GM18519 (cell line): ENCODE measurements at regions not wholly inside any gene's neighbourhood (a gene's known extent, or its start where the extent isn't known, plus 50 kb on each side); places are given as distances from the start of the nearest gene placed in this dataset.
A peak's percentile ranks its signal among the peaks of the same experiment; 100 is the strongest.

ENCODE experiments used
- ATAC-seq: cut with Tn5 transposase; IDR thresholded peaks from one replicate; pipeline ENCODE4 v1.9.1; 2021; ENCODE audit warnings: mild to moderate bottlenecking, moderate library complexity; ENCODE audit not compliant: unreplicated experiment, low FRiP score

DNA sequence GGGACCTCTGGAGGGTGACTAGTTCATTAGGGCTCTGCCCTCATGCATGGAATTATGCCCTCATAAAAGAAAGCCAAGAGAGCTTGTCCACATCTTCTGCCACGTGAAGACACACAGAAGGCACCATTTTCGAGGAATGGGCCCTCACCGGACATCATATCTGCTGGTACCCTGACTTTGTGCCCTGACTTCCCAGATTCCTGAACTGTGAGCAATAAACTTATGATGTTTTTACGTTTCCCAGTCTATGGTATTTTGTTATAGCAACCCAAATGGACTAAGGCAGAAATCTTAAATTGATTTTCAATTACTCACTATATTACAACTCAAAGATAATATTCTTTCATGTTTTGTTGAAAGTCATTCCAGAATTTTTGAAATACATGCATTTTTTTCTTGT lies 163.8 kb upstream of the PAPPA start:
- ATAC-seq = no peak

DNA sequence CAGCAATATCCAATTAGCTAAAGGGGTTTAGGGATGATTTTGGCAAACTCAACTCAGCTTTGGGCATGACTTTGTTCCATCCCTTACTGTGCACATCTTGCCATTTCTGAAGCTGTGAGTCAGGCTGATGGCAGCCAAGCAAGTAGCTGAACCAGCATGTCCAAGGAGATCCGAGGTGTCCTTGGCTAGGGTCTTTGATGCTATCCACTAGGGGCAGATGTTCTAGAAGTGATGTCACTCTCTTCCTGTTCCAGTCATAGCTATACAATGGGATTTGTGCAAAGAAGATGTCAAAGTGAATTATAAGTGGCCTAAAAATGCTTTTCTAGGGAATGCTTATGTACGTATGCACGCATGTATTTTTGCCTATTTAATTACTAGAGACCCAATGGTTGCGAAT lies 160.8 kb upstream of the PAPPA start:
- ATAC-seq = no peak

DNA sequence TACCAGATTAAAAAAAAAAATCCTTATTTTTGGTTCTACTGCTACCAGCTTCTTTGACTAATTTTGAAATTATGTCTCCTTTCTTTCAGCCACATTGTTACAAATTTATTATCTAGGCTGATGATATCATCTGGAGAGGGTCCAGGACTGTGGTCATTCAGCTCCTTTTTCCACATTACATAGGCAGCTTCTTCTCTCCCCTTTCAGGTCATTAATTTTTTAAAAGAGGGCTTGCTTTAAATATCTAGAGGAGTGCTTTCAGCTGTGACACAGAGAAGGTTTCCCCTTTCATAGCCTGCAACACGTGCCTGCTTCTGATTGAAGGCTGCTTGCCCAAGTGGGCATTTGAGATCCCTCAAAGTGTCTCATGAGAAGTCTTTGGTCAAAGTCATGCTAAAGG lies 155.7 kb upstream of the PAPPA start:
- no peak for ATAC-seq

DNA sequence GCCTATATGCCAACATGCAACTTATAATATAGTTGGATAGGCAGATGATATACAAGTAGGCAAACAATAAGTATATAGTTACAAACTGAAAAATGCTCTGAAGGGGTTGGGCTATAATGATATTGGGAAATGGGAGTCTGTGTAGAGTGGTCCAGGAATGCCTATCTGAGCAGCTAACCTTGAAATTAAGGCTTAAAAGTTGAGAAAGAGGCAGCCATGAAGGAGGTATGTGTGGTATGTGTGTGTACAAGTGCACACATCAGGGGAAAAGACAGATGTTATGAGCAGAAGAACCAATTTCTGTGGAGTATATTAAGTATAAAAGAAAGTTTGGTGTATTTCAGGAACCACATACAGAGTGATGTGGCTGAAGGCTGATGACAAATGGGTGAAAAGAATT lies 154.9 kb upstream of the PAPPA start:
- ATAC-seq = no peak

DNA sequence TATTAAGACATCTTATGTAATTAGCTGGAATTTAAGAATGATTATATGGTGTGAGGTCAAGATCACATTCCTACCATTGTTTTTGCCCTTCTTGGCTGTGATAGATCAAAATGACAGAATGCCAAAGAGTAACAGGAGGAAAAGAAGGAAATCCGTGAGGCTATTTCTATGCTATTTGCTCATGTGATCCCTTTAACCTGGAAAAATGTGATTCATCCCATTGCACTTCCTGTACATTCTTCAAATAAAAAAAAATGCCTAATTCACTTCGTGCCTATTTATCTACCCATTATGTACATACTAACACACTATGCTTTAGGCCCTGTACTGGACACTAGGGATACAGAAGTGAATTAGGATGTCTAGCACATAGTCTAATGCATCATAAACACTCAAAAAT lies 154.1 kb upstream of the PAPPA start:
- no peak for ATAC-seq

DNA sequence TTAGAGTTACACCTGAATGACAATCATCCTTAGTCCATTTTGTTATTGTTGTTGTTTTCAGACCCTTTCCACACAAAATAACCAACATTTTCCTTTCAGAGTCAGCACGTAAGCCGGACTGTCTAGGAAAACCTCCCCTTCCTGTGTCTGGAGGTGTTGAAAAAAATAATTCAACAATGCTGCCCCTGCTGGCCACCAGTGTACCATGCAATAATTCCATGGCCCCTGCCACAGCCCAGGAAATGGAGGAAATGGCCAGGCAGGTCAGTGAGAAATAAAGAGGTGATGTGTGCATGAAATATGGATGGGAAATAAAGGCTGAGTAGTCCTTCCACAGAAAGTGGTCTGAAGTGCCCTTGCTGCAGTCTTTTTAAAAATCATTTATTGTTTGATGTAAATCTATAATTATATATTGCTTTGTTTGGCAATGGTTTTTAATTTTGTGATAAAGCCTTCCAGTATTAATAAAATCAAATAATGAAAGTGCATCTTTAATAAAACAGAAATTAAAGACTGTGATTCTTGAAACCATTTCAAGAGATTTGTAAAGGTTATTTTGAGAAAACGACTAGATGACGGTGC lies 152.8 kb upstream of the PAPPA start:
- peak; percentile 62 for ATAC-seq

DNA sequence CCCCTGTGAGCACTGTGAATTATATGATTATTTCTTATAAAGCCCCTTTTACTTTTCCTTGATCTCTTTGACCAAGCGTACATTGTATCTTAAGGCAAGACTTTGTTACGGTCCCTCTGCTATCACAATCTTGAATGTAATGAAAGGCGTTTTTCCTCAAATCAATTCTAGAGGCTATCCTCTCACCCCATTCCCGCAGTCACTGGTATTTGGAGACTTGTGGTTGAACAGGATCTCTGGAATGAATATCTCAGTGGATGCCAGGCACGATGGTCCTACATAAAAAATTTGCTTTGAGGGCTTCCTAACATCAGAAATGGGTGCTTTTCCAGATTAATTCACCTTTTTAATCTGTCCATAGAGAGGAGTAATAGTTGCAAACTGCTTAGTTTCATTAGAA lies 151.4 kb upstream of the PAPPA start:
- ATAC-seq = no peak

DNA sequence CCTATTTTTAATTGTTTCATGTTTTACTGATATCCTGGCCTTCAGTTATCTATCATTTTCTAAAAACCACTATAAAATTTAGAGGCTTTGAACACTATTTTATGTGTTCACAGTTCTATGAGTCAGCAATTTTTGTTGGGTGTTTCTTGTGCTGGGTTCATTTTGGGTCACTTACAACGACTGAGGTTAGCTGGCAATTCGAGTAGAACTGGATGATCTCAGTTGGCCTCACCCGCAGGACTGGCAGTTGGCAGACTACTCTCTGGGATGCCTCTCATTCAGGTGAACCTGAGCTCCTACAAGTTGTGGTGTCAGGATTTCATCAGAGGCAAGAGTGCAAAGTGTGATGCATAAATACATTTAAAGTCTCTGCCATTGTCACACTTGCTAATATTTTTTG lies 151.0 kb upstream of the PAPPA start:
- no peak for ATAC-seq

DNA sequence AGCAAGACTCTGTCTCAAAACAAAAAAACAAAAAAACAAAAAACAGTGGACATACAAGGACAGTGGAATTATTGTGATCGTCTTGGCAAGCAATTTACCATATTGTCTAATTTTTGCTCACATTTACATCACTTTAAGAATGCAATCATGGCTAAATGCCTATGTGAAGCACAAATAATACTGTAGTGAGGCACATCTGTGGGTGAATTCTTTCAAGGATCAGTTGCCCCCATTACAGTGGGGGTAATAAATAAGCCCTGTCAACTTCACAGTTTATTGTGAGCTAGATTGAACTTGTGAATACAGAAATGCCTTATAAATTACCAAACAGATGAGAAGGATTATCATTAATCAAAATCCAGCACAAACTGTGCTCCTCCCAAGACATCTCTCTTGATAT lies 150.2 kb upstream of the PAPPA start:
- ATAC-seq = no peak

DNA sequence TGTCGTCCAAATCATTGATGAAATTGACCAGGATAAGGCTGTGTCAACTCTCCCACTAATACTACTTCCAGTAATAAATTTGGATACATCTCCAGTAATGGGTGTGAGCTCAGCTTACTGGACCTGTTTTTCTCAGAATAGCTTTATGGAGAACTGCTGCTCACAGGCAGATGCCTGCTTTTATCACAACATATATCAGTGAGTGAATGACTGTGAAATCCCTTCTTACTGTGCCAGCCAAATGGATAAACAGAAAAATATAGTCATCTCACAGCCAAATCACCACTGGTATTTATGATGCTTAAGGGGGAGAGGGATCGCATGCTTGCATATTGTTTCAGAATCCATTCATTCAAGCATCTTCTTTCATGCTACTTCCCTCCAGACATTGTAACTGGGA lies 148.4 kb upstream of the PAPPA start:
- no peak for ATAC-seq

DNA sequence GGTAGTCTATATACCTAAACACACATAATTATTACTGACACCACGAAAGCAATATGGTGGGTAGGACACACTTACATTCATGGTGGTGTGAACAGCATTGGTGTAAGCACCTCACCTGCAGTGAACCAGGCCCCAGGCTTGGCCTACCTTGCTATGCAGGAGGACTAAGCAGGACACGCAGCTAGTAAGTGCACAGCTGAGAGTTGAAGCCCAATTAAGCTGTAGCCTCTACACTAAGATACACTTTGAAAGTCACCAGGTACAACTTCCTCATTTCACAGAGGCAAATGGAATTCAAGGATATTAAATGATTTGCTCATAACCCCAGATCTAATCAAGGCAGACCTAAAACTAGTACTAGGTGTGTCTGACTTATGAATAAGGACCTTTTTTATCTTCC lies 145.8 kb upstream of the PAPPA start:
- ATAC-seq = no peak

DNA sequence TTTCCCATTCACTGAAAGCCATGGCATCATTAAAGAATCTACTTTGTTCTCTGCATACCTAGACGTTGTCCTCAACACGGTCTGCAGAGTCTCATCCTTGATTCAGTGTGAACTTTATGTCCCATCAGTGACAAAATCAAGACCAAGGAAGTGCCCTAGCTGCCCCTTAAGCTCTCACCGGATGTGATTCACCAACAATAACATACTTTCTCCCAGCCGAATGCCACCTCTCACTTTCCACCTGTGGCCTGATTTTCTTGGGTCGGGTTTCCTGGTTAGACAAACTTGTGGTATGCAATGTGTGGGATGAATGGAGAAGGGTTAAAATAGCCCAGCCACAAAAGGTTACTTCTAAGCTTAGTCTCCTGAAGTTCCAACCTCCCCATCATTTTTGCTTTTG lies 145.3 kb upstream of the PAPPA start:
- no peak for ATAC-seq

DNA sequence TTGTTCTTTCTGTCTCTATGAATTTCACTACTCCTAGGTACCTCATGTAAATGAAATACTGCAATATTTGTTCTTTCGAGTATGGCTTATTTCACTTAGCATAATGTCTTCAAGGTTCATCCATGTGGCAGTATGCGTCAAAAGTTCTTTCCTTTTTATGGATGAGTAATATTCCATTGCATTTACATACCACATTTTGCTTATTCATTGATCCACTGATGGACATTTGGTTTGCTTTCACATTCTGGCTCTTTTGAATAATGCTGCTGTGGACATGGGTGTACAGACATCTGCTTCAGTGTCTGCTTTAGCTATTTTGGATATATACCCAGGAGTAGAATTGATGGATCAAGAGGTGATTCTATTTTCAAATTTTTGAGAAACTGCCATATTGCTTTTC lies 144.2 kb upstream of the PAPPA start:
- no peak for ATAC-seq

DNA sequence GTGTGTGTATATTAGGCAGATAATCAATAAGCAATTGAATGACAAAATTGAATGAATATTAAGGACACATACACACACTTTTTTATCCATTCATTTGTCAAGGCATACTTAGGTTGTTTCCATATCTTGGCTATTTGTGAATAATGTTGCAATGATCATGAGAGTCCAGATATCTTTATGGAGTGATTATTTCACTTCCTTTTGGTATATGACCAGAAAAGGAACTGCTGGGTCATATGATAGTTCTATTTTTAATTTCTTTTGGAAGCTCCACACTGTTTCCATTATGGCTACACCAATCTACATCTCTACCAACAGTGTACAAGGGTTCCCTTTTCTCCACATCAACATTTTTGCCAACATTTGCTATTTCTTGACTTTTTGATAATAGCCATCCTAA lies 137.7 kb upstream of the PAPPA start:
- ATAC-seq = no peak

DNA sequence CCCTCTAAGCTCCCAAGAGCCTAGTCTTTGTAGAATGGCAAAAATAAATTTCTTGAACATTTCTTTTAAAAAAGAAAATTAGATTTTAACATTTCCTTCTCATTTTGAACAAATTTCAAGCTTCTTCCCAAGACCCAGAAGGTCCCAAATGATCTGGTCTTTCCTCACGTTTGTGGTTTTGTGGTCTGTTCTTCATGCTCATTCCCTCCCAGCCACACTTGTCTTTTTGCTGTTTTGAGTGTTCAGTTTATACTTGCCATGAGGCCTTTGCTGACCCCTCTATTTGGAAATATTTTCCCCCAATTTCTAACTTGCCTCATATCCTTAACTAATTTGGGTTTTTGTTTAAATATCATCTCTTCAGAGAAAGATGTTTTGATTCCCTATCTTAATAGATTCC lies 133.4 kb upstream of the PAPPA start:
- ATAC-seq = no peak

DNA sequence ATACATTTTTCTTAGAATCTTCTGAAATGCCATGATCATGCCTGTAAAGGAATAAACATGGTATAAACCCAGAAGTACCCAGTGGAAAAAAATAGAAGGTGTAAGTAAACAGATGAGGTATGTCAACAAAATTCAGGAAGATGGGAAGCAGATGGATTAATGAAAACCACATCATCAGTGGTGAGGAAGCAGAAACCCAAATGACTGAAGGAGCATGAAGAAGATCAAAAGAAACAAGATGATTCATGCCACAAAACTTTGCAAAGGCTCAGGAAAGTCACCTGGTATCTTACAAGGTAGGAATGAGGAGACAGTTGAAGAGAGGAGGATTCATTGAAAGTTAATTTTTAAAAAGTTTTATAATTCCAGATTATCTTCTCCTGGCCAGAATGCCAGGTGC lies 132.8 kb upstream of the PAPPA start:
- no peak for ATAC-seq

DNA sequence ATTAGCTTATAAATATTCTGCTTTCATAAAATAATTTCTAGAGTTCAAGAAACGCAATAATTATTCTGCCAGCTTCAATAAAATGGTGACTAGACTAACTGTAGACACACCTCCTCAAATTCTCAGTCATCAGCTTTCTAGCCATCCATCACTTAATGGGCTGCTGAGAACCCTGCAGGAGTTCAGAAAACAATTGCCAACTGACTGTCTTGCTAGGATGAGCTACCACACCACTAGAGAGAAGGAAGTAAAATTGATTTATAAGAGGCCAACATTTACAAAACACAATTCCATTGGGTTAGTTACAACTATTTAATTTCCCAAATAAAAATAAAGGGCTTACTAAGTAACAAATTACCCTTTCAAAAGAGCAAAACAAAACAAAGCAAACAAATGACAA lies 126.5 kb upstream of the PAPPA start:
- ATAC-seq = no peak

DNA sequence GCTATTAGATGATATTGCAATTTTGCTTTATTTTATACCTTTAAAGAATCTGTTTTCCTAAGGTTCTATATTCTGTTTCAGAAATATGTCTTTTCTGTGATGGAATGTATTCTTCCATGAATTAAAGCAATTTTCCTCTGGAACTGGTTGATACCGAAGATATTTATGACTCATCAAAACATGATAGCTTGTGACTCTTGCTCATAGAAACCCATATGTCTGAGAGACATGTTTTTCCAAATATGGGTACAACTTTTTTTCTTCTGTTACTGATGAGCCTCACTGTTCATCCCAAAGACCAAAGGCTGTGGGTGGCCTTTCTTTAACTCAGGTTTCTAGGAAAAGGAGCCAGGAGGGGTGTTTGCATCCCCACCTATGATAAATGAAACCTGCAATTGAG lies 126.1 kb upstream of the PAPPA start:
- ATAC-seq = no peak

DNA sequence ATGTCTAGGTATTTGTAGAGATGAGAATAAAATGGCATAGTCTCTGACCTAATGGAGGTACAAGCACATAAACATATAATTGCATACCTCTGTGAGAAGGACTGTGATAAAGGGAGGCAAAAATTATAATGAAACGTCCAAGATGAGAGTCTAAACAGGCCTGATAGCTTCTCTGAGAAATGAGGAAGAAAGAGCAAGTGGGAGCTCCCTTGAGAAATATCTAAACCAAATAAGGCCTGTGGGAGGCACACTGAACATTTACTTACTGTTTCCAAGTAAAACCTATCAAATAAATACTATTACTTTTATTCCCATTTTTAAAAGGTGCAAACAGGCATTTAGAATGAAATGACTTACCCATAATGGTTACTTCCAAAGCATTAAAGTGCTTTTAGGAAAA lies 125.6 kb upstream of the PAPPA start:
- no peak for ATAC-seq

DNA sequence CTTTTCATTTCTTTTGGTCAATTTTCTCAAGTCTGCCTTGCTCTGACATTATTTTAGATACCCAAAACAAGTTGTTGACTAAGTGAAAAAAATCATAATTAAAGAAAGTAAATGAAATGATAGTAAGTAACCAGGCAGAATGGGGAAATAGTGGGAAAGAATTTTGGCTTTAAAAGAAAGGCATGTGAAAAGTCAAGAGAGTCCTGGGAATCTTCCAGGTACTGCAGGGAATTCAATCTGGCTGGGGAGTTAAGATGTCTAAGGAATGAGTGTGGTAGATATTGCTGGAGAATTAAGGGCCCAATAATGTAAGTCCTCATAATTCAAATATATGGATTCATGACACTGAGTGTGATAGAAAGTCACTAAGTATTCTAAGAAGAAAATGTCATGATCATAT lies 123.1 kb upstream of the PAPPA start:
- no peak for ATAC-seq

DNA sequence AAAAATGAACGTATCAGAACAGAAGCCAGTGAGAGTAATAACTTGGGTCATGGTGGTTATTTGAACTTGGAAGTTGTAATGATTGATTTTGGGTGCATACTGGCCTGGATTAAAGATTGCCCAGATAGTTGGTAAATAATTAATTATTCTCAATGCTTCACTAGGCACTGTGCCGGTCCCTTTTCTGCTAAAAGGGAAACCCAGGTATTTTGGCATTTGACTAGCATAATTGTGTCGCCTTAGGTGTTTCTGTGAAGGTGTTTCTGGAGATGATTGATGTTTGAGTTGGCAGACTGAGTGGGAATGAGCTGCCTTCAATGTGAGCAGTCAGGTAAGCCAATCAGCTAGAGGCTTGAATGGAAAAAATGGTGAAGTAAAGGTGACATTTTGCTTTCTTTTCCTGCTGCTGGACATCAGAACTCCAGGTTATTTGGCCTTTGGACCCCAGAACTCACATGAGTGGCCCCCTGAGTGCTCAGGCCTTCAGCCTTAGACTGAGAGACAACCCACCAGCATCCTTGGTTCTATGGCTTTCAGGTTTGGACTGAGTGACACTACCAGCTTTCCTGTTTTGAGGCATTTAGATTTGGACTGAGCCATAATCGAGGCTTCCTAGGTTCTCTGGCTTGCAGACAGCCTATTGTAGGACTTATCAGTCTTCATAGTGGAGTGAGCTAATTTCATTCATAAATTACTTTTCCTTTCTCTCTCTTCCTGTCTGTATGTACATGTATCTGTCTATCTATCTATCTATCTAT lies 120.7 kb upstream of the PAPPA start:
- no peak for ATAC-seq

DNA sequence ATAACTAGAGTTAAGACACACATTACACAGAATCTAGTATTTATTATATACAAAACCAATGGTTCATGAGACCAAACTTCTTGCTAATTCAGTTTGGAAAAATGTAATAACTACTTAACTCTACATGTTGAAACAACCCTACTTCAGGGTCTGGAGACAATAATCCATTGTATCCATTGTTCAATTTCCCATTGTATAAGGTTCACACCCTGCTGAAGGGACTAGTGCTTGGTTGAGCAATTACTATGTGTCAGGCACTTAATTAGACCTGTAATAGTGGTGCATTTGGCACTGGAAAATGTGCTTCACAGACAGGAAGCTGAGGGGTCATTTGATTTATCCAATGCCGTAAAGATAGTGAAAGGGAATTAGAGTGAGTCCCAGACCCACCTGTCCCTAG lies 114.3 kb upstream of the PAPPA start:
- ATAC-seq = no peak

DNA sequence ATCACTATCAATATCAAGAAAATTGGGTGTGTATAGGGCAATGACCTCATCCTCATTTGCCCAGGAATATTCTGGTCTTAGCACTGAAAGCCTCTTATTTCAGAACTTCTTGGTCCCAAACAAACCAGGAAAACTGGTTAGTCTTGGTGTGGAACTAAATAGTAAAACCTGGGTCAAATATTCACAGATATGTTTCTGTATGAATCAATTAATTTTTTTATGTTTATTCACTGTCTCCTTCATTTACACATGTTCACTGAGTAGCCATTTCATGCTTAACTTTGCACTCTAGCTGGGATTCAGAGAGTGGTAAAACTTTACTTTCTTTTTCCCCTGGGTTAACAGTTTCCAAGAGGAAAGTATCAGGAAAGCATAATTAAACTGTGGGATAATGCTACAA lies 113.7 kb upstream of the PAPPA start:
- ATAC-seq = no peak
